ENCODE measurements at regions not wholly inside any gene's neighbourhood (a gene's known extent, or its start where the extent isn't known, plus 50 kb on each side); places are given as distances from the start of the nearest gene placed in this dataset.
"Not testable (repeated sequence)": the region's sequence is repeated elsewhere in the genome, so short reads cannot be mapped to it uniquely, and the experiment has no call there.

DNA sequence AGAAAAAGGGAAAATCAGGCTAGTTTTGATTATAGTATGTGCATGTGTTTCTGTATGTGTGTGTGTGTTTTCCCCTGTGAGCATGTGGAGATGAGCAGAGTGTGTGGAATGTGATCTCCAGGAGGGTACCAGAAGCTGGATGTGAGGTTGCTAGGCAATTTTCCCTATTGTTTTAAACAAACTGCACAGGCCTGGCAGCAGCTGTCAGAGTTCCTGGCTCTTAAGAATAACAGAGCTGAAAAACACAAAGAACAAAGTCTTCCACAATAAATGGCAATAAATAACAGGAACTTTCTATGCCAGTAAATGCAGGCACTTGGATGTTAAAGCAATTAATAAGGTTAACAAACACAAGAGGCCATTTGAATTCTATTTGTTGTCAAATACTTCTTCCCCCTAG is 344.6 kb upstream of the CTSO start:
- DNase-seq: peak; percentile 38

DNA sequence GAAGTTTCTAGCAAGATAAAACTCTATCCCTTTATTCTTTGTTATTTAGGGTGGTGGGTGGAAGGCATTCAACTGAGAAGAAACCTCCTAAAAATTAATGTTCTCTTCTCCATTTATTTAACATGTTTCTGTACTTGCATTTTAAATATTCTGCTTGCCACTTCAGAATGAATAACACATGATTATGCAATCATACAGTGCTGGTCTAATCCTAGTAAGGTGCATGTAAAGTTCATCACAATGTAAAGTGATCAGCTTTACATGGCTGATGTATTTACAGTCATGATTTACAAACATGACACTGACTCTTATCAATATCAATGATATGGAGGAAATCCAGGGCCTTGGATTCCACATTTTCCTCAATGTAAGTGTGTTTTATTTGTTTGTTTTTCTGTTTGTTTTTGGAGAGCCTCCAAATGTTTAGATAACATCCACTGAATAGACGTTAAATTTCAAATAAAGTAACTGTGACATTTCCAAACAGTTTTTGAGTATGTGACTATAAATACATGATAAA is 342.1 kb upstream of the CTSO start:
- no peak for DNase-seq

DNA sequence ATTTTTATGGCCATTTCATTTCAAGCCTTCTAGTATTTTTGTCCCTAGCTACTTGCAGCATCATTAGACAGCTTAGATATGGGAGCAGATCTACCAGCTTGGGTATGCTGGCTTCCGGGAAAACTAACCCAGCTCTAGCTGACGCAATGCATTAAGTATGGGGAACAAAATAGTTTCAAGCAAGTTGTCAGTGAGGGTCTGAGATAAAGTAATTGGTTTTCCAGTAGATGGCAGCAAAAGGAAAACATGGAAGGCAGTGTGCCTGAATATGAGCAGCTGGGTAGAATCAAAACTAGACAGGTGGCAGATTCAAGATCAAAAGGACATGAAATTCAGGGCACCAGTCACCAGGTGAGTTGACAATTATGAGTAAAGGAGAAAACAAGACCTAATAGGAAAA is 340.9 kb upstream of the CTSO start:
- DNase-seq: peak; percentile 17

DNA sequence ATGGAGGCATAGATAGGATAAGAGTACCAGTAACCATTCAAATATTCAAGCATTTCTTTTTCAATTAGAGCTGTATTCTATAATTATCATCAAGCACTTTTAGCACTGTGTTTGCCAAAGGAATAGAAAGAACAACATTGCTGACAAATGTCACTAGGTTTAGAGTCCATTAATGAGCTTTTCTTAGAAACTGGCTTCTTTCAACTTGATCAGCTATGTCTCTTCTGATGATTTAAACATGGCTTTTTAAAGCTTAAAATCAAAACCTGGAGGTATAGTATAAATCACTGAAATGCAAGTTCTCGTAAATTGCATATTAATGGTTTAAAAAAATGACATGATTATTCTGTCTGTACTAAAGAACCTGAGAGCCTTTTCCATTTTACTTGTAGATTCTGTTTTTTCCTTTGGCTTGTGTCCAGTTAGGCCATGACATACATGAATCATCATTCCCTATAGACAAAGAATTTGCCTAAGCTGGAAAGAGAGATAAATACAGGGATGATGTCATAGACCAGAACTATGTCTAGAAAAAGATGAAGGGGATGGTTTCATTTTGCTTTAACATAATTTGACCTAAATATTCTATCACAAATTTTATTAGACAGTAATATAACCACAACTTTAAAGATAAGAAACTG is 340.1 kb upstream of the CTSO start:
- DNase-seq: peak; percentile 78

DNA sequence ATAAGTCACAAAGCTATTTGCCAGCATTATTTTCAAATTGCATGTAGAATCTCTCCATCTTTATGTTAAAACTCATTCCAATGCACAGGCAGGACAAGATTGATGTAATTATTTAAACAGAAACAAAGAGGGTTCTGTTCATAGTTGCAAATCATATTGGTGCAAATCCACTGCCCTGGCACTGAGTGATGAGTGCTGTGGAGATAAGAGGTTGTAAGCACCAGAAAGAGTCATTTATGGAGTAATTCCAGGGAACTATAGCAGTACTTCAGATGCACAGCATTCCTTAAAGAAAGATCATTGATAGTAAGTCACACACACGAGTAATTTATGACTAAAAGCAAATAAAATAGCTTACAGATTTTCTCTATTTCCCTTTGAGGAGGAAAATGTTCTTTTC is 337.7 kb upstream of the CTSO start:
- no peak for DNase-seq

- no peak for DNase-seq
Observed at GRCh38 chr4:156290811-156291210, 337.1 kb upstream of the CTSO start.

DNA sequence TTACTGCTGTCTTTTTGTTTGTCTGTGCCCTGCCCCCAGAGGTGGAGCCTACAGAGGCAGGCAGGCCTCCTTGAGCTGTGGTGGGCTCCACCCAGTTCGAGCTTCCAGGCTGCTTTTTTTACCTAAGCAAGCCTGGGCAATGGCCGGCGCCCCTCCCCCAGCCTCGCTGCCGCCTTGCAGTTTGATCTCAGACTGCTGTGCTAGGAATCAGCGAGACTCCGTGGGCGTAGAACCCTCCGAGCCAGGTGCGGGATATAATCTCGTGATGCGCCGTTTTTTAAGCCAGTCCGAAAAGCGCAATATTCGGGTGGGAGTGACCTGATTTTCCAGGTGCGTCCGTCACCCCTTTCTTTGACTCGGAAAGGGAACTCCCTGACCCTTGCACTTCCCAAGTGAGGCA is 336.4 kb upstream of the CTSO start:
- not testable (repeated sequence) for DNase-seq

GRCh38 chr4:156280686-156281085 is 327.0 kb upstream of the CTSO start:
- DNase-seq: no peak

- DNase-seq: no peak
Observed at GRCh38 chr4:156265407-156265806, 311.7 kb upstream of the CTSO start.

GRCh38 chr4:156261230-156261629 is 307.6 kb upstream of the CTSO start:
- no peak for DNase-seq

GRCh38 chr4:156255230-156256007 is 301.8 kb upstream of the CTSO start:
- peak; percentile 47 for DNase-seq

DNA sequence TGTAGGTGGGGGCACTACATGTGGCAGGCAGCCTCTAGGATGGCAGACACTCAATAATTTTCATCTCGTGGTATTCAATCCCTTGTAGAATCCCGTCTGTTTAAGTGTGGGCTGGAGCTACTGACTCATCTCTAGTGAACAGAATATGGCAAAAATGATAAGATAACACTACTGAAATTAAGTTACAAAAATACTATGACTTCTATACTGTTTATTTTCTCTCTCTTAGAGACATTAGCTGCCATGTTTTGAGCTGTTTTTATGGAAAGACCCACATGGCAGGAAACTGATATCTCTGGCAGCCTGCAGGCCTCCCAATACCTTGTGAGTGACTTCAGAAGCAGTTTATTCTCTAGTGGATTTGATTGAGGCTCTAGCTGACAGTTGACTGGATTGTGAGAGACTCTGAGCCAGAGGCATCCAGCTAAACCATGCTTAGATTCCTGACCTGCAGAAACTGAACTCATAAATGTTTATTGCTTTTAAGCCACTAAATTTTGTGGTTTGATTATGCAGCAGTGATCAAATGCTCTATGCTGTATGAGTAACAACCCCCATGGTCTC is 298.8 kb upstream of the CTSO start:
- DNase-seq: no peak

- no peak for DNase-seq
Observed at GRCh38 chr4:156251373-156252065, 297.9 kb upstream of the CTSO start.

DNA sequence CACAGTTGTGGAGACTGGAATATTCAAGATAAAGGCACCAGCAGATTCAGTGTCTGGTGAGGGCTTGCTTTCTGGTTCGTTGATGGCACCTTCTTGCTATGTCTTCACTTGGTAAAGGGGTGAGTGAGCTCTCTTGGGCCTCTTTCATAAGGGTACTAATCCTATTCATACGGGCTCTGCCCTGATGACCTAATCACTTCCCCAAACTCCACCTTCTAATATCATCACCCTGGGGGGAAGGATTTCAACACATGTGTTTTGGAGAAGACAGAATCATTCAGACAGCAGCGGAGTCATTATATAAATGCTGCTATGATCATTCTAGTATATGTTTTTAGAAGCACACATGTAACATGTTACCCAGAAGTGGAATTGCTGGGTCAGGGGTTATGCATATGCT is 295.3 kb upstream of the CTSO start:
- no peak for DNase-seq

DNA sequence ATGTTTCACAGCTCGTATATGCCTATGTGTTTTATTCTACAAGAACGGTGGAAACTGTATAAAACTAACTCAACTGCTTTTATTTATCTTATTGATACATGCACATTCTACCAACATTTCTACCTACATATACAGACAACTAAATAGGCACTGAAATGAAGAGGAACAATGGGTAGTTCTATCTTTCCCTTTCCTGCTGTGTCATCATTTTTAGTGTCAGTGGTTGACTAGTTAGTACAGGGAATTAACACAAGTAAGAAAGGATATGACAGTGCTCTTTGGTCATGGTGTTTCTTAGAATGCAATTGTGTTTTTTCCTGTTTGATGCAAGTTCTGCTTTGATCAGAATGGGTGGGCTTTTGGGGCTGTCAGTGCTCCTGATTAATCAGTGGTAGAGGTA is 293.8 kb upstream of the CTSO start:
- no peak for DNase-seq

- DNase-seq: no peak
Observed at GRCh38 chr4:156243015-156243414, 289.3 kb upstream of the CTSO start.

GRCh38 chr4:156242390-156242789 is 288.7 kb upstream of the CTSO start:
- DNase-seq: no peak

GRCh38 chr4:156241896-156242295 is 288.2 kb upstream of the CTSO start:
- no peak for DNase-seq

DNA sequence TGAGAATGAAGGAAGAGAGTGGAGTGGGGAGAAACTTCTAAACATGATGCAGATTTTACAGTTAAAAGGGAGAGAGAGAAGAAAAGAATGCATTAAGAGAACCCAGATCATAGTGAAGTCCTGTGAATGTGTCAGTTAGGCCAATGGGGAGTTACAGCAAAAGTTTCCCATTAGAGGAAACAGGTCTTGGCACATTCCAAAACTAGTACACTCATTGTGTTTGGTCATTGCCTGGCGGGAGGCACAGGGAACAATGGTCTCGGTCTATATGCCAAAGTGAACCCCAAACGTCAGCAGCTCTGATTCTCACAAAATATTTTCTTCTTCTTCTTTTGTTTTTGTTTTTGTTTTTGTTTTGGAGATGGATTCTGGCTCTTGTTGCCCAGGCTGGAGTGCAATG is 284.5 kb upstream of the CTSO start:
- DNase-seq: no peak

- no peak for DNase-seq
Observed at GRCh38 chr4:156237231-156237630, 283.6 kb upstream of the CTSO start.

- DNase-seq: no peak
Observed at GRCh38 chr4:156230176-156230575, 276.5 kb upstream of the CTSO start.

DNA sequence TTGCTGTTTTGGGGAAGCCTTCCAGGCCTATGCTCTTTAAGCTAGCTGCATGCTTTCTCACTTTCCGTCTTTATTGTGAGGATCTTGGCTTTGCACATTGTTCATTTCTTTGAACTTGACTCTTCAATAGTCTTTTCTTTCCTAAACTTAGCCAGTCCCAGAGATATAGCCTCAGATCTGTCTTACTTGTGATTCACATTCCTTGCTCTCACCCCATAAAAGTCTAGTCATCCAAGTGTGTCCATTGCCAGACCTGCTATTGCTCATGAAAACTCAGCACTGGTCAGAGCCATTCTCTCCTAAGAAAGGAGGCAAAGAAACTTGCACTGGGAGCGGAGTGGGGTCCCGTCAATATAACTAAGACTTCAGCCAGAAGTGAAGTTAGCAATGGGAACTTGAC is 275.0 kb upstream of the CTSO start:
- DNase-seq: no peak

DNA sequence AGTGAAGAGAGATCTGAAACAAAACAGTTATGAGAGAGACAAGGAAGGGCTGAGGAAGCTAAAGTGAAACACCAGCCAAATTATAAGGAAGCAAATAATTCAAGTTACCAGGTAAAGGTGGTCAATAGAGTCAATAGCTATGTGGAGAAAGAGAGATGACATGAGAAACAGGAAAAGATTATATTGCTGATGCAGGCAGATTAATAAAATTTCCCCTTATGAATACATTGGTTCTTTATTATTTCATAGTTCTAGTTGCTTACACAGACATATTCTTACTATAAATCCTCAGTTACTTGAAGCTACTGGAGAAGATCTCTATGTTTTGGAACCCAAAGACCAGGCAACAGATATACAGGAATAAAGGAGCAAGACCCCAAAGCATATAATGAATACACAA is 273.7 kb upstream of the CTSO start:
- DNase-seq: no peak

- peak; percentile 9 for DNase-seq
Observed at GRCh38 chr4:156223985-156224384, 270.3 kb upstream of the CTSO start.

All from NCI-H1105 (cell line).